ENCODE measurements at regions not wholly inside any gene's neighbourhood (a gene's known extent, or its start where the extent isn't known, plus 50 kb on each side); places are given as distances from the start of the nearest gene placed in this dataset.

DNA sequence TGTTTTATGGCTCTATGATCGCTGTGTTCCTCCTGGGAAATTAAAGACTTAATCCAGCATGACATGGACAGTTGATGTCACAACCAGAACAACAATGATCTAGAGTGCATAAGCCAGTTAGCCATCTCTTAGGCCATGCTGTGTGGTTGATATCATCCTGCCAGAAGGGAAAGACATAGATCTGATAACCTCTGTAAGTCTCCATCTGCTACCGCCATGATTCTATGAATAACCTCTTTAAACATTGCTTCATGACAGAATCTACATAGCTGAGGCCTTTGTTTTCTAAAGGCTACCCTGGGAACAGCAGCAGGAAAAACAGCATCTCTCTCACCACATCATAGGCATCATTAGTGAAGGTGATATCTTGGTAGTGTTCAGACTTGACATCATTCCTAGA, 117.6 kb upstream of the PHACTR1 start:
- Histone ChIP-seq H3K9ac (no peak overlapping the region), H3K27me3 (ENCODE audit: control insufficient read depth, insufficient read depth, low read length) (no peaks in the 10 kb centered on the region)

DNA sequence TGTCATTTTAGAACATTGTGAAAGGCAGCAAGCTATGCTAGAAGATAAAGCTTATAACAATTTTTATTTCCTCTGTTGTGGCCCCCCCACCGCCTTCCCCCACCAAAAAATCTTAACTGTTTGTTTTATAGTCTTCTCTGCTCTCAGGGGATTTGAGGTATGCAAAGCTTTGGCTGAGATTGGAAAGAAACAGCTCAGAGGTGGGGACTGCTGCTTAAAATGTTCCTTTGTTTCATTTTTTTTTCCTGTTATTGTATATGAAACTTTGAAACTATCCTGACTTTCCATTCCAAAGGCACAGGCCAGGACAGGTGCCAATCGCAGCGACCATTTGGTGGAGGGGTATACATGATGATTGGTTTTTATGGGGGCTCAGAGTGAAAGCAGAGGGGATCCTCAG, 114.7 kb upstream of the PHACTR1 start:
- Histone ChIP-seq H3K9ac (no peak overlapping the region), H3K36me3 (ENCODE audit: control insufficient read depth, insufficient read depth, low read length) (no peaks in the 10 kb centered on the region), H3K27me3 (ENCODE audit: control insufficient read depth, insufficient read depth, low read length) (no peaks in the 10 kb centered on the region), H3K4me2 (ENCODE audit: low read length) (no peak overlapping the region), H3K9me3 (ENCODE audit: control insufficient read depth, low read length) (no peaks in the 10 kb centered on the region), H2AFZ (no peak overlapping the region), H3K4me3 (ENCODE audit: low read depth, low read length) (no peak overlapping the region), H3K79me2 (no peaks in the 10 kb centered on the region), H3K27ac (no peak overlapping the region), H3K4me1 (no peaks in the 10 kb centered on the region)
- TF ChIP-seq, protein P1, sequence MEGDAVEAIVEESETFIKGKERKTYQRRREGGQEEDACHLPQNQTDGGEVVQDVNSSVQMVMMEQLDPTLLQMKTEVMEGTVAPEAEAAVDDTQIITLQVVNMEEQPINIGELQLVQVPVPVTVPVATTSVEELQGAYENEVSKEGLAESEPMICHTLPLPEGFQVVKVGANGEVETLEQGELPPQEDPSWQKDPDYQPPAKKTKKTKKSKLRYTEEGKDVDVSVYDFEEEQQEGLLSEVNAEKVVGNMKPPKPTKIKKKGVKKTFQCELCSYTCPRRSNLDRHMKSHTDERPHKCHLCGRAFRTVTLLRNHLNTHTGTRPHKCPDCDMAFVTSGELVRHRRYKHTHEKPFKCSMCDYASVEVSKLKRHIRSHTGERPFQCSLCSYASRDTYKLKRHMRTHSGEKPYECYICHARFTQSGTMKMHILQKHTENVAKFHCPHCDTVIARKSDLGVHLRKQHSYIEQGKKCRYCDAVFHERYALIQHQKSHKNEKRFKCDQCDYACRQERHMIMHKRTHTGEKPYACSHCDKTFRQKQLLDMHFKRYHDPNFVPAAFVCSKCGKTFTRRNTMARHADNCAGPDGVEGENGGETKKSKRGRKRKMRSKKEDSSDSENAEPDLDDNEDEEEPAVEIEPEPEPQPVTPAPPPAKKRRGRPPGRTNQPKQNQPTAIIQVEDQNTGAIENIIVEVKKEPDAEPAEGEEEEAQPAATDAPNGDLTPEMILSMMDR (IDR thresholded peaks at IDR 0.05), result no peak

More for the DNA sequence above, 117.6 kb upstream of the PHACTR1 start:
- TF ChIP-seq, protein P1 (IDR thresholded peaks at IDR 0.05), result no peak
- no peaks in the 10 kb centered on the region for H3K4me1 ChIP-seq
- no peak overlapping the region for H3K27ac ChIP-seq
- no peaks in the 10 kb centered on the region for H3K9me3 ChIP-seq (ENCODE audit: control insufficient read depth, low read length)
- H3K36me3 ChIP-seq (ENCODE audit: control insufficient read depth, insufficient read depth, low read length), result no peaks in the 10 kb centered on the region
- no peaks in the 10 kb centered on the region for H3K79me2 ChIP-seq
- H2AFZ ChIP-seq, result no peak overlapping the region
- H3K4me3 ChIP-seq (ENCODE audit: low read depth, low read length), result no peak overlapping the region
- H3K4me2 ChIP-seq (ENCODE audit: low read length), result no peak overlapping the region

DNA sequence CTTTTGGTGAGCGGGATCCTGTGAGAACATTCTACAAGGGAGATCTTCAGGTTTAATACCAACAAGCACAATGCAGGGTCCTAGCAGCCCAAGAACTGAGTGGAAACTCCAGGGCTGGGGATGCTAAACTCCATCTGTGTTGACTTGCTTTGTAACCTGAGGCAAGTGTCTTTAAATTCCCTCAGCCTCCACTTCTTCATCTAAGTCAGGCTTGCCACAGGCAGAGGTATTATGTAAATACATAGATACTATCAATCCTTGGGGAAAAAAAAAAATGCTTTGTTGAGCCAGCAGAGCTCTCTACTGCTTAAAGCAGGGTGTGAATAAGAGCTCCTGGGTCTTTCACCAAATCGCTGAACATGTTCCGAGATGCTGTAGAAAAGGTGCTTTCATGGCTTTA, 114.2 kb upstream of the PHACTR1 start:
- Histone ChIP-seq H3K4me1 (no peaks in the 10 kb centered on the region), H3K4me3 (ENCODE audit: low read depth, low read length) (no peak overlapping the region), H3K9me3 (ENCODE audit: control insufficient read depth, low read length) (no peaks in the 10 kb centered on the region), H3K9ac (no peak overlapping the region), H3K36me3 (ENCODE audit: control insufficient read depth, insufficient read depth, low read length) (no peaks in the 10 kb centered on the region), H3K4me2 (ENCODE audit: low read length) (no peak overlapping the region), H3K79me2 (no peaks in the 10 kb centered on the region), H3K27ac (no peak overlapping the region), H3K27me3 (ENCODE audit: control insufficient read depth, insufficient read depth, low read length) (no peaks in the 10 kb centered on the region), H2AFZ (no peak overlapping the region)
- TF ChIP-seq, protein P1 (IDR thresholded peaks at IDR 0.05), result no peak

DNA sequence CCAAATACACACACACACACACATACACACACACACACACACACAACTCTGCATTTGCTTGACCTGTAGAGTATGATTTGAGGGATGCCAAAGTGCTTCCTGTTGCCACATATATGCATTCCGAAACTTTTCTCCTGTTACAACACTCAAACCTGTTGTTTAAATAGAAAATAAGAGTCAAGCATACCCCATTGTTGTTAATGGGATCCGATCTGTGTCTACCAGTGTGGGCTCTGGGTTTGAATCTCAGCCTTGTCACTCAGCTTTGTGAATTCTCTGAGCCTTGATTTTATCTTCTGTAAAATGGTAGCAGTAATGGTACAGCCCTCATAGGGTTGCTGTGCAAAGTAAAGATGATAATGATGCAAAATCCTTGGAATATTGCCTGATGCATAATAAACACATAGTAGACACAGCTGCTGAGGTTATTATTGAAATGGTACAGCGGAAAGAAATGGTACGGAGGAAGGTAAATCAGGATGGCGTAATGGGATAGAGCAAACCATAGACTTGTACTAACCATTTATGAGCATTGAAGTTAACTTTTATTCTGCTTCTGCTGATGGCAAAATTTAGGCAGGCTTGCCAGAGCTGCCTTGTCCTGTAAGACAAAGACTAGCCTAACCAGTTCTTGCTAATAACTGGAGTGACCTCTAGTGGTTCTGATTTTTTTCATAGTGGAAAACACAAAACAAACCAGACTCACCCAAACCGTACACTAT, 113.5 kb upstream of the PHACTR1 start:
- H3K9ac ChIP-seq, result no peak overlapping the region
- no peaks in the 10 kb centered on the region for H3K4me1 ChIP-seq
- H3K36me3 ChIP-seq (ENCODE audit: control insufficient read depth, insufficient read depth, low read length), result no peaks in the 10 kb centered on the region
- no peak overlapping the region for H3K4me2 ChIP-seq (ENCODE audit: low read length)
- no peak overlapping the region for H3K27ac ChIP-seq
- H3K79me2 ChIP-seq, result no peaks in the 10 kb centered on the region
- TF ChIP-seq, protein P1 (IDR thresholded peaks at IDR 0.05), result peak; percentile 36
- H3K27me3 ChIP-seq (ENCODE audit: control insufficient read depth, insufficient read depth, low read length), result no peaks in the 10 kb centered on the region
- no peak overlapping the region for H3K4me3 ChIP-seq (ENCODE audit: low read depth, low read length)
- H2AFZ ChIP-seq, result no peak overlapping the region
- H3K9me3 ChIP-seq (ENCODE audit: control insufficient read depth, low read length), result no peaks in the 10 kb centered on the region

DNA sequence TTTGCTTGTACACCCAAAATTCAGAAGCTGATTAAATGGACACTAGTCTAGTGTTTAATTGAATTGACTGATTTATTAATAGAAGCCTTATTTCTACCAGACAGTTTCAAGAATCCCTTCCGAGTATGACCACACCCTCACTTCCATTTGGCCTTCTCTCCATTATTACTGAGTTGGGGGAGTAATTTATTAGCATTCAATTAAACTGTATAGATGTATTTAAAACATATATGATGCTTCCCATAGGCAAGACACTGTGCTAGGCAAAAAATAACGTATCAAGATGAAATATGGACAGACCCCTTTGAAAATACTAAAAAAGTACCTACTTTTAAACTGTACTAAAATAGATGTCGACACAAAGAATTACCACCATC, 112.9 kb upstream of the PHACTR1 start:
- H3K4me2 ChIP-seq (ENCODE audit: low read length), result no peak overlapping the region
- H3K27ac ChIP-seq, result no peak overlapping the region
- no peaks in the 10 kb centered on the region for H3K27me3 ChIP-seq (ENCODE audit: control insufficient read depth, insufficient read depth, low read length)
- no peaks in the 10 kb centered on the region for H3K4me1 ChIP-seq
- H2AFZ ChIP-seq, result no peak overlapping the region
- no peak overlapping the region for H3K4me3 ChIP-seq (ENCODE audit: low read depth, low read length)
- H3K9ac ChIP-seq, result no peak overlapping the region
- H3K36me3 ChIP-seq (ENCODE audit: control insufficient read depth, insufficient read depth, low read length), result no peaks in the 10 kb centered on the region
- no peaks in the 10 kb centered on the region for H3K79me2 ChIP-seq
- TF ChIP-seq, protein P1 (IDR thresholded peaks at IDR 0.05), result no peak
- no peaks in the 10 kb centered on the region for H3K9me3 ChIP-seq (ENCODE audit: control insufficient read depth, low read length)
